ENCODE measurements at regions not wholly inside any gene's neighbourhood (a gene's known extent, or its start where the extent isn't known, plus 50 kb on each side); places are given as distances from the start of the nearest gene placed in this dataset.
A peak's percentile ranks its signal among the peaks of the same experiment; 100 is the strongest.
"Not testable (repeated sequence)": the region's sequence is repeated elsewhere in the genome, so short reads cannot be mapped to it uniquely, and the experiment has no call there.

DNA sequence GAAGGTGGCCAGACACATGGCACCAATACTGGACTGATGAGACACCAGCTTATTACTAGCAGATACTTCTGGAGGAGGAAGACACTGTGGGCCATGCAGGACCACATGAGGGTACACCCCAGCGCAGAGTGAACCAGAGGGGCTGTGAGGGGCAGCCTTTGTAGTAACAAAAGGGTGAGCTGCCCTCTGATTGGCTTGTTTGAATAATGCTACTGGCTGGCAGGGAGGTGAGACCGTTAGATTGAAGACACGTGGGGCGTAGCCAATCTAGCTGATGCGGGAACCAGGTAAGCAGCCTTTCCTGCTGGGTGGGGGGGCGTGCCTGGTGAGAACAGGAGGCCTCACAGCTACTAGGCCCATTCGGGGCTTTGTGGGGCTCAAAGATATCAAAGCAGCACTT lies 102.8 kb upstream of the SEC14L1 start:
- no peak for DNase-seq (ENCODE audit: low spot score)

DNA sequence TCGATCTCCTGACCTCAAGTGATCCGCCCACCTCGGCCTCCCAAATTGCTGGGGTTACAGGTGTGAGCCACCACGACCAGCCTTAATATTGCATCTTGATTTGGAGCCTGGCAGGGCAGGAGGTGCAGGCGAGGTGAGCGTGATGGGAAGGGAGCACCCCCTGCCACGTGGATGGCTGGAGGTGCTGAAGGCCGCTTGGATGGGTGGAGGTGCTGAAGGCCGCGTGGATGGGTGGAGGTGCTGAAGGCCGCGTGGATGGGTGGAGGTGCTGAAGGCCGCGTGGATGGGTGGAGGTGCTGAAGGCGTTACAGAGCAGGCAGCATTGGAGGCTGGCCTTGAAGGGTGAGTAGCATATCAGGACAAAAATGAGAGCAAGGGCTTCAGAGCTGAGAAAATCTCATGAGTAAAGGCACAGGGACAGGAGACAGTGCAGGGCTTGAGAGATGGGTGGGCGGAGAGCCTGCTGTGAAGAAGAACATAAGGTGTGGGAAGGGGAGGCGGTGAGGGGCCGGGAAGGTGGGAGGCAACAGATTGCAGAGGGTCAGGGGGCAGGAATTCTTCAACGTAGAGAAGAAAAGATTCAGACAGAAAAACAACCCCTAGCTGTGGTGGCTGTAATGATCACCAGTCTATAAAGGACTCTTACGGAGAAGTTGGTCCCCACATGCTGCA lies 101.7 kb upstream of the SEC14L1 start:
- DNase-seq (ENCODE audit: low spot score) = no peak

DNA sequence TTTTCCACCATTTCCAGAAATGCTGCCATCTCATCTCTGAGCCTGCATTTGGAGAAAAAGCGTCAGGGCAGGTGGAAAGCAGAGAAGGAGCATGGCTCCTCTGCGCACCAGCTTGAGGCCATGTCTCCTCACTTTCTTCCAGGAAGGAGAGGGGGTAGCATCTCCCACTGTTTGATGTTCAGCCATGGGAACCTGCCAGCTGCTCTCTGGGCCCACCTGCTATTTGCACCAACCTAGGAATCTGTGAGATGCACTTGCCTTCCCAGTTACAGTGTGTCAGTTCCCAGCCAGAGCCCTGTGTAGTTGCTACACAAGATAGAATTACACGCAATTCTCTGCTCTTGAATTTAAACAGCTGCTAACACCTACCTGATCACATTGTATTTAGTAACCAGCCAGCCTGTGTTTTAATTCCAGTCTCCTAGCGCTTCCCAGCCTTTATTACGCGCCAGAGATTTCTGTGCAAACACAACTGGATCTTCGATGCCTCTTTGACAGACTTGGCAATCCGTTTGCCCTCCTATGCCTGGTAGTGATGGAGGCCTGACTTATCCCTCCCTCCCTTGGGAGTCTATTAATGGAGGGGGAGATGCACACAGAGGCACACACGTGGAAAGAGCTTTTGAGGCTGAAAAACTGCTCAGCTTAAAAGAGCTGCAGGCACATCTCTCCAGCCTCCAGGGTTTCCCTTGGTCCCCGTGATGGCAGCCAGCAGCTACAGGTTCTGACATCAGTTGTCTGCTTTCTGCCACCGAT lies 98.1 kb upstream of the SEC14L1 start:
- DNase-seq (ENCODE audit: low spot score) = no peak

DNA sequence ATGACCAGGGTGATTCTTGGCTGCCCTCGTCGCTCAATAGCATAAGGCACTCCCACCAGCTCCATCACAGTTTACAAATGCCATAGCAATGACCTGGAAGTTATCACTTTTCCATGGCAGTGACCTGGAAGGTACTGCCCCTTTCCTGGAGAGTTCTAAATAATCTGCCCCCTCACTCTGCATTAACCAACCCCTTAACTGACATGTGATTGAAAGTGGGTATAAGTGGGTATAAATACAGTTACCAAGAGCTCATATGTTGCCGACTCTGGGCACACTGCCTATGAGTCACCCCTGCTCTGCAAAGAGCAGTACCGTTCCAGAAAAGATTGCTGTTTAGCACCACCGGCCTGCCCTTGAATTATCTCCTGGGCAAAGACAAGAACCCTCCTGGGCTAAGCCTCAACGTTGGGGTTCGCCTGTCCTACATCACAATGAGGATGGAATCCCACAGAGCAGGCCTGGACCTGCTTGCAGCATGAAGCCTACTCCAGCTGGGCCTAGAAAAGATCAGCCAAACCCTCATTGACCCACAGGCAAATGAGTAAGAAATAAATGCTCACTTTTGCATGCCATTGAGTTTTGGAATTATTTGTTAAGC lies 95.2 kb upstream of the SEC14L1 start:
- peak; percentile 47 for DNase-seq (ENCODE audit: low spot score)

DNA sequence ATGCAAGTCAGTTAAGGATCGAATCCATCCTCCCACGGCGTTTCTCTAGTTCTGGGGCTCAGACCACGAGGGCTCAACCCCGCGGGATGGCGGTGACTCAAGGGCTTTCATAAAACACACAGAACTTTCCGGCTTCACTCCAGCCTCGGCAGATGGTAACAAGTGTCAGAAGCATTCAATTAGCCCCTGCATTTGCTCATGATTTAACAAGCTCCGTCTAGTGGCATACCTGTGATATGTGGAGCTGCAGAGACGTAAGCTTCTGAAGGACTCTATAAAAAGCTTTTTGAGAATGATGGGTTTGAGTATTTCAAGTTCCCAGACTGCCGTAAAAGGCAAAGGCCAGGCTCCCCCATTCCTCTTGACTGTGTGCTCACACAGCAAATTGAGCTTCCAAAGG lies 91.3 kb upstream of the SEC14L1 start:
- DNase-seq (ENCODE audit: low spot score) = no peak

DNA sequence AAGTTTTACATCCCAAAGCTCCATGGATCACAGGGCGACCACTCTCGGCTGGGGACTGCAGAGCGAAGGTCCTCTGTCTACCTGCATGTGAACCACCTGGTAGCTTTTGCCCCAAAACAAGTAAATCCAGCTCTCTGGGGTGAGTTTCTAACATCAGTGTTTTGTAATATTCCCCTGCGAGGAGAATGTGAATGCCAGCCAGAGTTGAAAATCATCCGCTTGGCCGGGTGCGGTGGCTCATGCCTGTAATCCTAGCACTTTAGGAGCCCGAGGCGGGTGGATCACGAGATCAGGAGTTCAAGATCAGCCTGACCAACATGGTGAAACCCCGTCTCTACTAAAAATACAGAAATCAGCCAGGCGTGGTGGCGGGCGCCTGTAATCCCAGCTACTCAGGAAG lies 89.9 kb upstream of the SEC14L1 start:
- not testable (repeated sequence) for DNase-seq (ENCODE audit: low spot score)

DNA sequence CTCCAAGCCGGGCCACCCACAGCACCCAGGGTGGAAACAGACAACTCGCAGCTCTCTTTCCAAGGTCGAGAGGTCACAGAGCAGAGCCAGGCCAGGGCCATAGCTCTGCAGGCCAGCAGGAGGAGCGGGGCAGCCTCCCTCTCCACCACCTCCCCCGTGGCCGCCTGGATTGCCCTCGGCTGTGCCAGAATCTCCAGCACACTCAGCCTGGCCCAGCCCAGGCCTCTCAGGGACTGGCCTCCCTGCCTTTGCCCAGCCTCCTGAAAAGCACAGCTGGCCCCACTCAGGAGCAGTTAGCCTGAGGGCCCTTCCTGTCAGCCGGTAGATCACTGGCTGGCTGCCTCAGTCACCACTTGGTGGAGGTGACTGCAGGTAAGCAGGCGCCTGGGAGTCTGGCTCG lies 85.8 kb upstream of the SEC14L1 start:
- DNase-seq (ENCODE audit: low spot score) = no peak

DNA sequence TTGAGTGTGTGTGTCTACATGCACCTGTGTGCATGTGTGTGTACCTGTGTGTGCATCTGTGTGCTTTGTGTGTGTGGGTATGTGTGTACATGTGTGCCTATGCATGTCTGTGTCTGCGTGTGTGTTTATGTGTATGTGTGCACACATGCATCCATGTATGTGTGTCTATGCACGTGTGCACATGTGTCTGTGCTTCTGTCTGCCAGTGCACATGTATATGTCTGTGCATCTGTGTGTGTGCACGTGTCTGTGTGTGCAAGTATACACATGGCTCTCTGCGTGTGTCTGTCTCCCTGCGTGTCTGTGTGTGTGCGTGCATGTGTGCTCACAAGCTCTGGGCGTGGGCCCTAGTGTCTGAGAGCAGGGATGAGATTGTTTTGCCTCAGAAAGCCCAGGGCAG lies 85.3 kb upstream of the SEC14L1 start:
- DNase-seq (ENCODE audit: low spot score) = no peak

DNA sequence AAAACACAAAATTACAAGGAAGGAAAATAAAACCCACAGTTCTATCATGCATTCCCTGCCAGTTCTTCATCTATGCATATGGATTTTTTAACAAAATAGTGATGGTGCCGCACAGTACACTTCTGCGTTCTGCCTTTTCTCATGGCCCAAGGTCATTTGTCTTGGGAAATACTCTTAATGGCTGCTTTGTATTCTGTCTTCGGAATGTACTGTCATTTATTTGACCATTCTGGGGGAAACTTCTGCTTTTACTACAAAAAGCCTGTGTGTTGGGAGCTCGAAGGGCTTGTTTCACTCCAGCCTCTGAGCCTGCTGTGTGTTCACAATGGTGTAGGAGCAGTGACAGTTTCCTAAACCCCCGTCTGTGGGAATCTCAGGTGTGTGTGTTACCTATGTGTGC lies 82.8 kb upstream of the SEC14L1 start:
- DNase-seq (ENCODE audit: low spot score) = no peak

DNA sequence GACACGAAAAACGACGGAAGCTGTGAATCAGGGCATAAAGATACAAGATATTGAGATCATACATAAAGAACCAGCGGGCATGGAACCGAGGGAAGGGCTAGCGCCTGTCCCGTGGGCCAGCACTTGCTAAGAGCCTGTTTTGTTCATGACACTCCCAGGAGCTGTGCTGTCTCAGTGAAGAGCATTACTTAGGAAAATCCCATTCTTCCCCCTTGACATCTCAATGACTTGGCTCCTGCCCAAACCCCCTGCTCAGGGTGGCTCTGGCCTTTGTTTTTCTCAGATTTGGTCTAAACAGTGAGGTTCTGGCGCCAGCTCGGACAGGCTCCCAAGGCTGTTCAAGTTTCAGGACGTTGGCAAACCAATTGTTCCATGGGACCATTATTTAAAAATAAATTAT lies 79.1 kb upstream of the SEC14L1 start:
- DNase-seq (ENCODE audit: low spot score) = no peak

DNA sequence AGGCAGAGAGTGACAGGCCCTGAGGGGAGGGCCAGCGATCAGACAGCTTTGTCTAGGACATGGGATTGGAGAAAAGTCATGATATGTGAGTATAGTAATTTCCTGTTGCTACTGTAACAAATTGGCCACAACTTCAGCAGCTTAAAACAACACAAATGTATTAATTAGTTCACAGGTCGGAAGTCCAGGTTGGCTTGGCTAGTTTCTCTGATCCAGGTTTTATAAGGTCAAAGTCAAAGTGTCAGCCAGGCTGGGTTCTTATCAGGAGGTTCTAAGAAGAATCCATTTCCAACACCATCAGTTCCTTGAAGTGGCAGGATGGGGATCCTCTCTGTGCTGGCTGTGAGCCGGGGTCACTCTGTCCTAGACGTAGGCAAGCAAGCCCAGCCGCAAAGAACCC lies 76.2 kb upstream of the SEC14L1 start:
- no peak for DNase-seq (ENCODE audit: low spot score)

DNA sequence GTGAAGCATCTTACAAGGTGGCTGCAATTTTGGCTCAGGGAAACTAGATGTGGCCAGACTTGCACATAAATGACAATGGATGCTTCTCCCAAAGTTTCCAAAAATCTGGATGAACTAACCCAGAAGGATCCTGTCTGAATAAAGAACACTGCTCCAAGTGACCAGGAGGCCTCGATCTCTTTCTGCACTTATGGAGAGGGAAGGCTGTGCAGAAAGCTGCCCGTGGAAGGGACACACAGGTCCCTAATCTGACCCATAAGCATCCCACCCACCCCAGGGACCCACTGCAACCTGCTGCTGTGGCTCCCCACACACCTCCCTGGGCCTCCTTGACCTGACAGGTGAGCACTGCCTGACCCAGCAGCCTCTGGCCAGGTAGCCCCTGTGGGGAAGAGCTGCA lies 74.6 kb upstream of the SEC14L1 start:
- DNase-seq (ENCODE audit: low spot score) = no peak

DNA sequence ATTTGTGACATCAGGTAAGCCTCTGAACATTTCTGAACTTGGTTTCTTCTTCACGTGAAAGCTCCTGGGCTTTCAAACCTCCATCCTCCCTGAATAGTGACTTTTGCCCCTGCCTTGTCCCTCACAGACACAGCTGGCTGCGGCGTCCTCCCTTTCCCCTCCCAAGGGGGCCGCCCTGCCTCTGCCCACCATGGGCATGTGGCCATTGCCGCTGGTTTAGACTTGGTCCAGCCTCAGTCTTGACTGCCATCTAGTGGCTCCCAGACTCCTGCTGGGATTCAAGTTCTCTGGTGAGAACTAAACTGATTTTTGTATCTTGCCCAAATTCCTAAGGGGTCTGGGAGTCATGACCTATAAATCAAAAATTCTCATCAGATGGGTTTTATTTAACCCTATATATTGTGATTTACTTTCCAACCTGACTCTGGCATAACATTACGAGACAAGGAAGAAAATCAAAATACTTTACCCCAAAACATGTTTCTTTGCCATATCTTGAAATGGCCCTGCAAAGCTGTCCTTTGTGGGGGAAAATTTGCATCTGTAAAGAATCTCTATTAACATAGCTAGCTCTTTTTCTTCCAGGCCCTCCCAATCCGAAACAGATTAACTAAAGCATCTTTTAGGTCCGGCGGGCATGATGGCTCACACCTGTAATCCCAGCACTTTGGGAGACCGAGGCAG lies 73.9 kb upstream of the SEC14L1 start:
- DNase-seq (ENCODE audit: low spot score) = peak; percentile 85

DNA sequence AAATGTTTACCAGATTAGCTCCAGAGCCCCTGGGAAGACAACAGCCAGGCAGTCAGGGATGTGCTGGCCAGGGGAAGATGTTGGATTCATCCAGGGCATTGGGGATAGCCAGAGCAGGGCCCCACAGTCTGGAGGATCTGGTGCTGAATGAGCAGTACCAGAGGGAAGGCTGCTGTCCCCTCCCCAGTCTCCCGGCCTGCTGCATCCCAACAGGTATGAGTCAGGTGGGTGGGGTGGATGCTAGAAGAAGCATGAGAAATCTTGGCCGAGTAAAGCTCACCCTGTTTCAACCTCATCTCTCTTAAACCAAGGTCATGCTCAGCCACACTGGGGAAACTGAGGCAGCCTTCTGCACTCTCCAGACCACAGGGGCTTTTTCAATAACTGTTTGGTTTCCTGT lies 71.9 kb upstream of the SEC14L1 start:
- DNase-seq (ENCODE audit: low spot score) = no peak

DNA sequence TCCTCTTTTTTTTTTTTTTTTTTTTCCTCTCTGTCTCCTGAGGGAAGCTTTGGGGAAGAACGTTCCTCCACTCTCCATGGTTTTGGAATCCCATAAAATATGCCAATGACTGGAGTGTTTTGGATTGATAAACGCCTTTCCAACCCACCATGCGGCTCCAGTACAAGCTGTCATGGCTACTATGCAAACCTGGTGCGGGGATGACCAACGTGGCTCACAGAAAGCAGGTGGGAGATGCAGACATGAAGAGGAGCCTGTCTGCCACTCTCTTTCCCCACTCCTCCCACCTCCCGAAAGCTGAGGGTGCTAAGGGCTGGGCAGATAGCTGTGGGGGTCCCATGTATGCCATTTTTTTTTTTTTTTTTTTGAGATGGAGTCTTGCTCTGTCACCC lies 69.9 kb upstream of the SEC14L1 start:
- no peak for DNase-seq (ENCODE audit: low spot score)

DNA sequence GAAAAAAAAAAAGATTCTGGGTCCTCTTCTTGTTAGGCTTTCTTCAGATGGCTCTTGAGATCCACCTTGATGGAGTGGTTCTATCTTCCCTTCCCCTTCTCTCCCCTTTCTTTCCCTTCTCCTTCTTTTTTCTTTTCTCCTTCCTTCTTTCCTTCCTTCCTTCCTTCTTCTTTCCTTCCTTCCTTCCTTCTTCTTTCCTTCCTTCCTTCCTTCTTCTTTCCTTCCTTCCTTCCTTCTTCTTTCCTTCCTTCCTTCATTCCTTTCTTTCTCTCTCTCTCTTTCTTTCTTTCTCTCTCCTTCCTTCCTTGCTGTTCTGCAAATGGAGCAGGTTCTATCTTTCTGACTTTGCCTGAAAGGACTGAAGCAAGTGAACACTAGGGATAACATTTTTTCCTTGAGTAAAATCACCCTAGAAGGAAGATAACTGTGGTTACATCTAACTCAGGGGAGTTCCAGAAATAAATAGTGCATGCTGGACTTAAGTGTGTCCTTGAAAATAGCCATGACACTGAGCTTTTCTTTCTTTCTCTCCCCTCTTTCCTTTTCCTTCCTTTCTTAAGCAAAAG lies 68.8 kb upstream of the SEC14L1 start:
- no peak for DNase-seq (ENCODE audit: low spot score)

DNA sequence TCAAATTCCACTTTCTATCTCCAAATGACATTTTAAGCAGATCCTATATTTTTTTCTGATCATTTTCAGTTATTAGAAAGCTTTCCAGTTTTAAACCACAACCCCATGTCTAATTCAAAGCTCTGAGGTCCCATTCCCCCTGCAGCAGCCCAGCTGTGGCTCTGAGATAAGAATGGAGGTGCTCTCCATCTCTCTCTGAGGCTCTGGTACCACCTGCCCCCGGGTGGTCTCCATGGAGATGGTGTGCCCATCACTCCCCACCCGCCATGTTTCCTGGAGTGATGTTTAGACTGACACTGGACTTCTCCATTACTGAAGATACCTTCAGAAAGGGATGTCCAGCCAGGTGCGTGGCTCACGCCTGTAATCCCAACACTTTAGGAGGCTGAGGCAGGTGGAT lies 68.1 kb upstream of the SEC14L1 start:
- no peak for DNase-seq (ENCODE audit: low spot score)

DNA sequence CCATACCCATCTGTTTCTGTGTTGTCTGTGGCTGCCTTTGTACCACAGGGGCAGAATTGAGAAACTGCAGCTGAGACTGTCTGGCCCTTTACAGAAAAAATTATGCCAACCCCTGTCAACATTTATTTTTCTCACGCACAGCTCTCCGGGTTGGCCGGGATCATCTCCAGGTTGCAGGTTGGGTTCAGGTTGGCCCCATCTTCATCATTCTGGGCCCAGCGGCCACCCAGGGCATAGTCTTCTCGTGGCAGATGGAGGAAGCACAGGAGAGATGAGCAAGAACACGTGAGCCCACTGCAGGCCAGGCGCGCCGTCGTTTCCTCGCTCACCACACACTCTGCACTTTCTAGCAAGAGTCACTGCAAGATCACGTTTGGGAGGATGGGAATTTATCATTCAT lies 66.1 kb upstream of the SEC14L1 start:
- no peak for DNase-seq (ENCODE audit: low spot score)

DNA sequence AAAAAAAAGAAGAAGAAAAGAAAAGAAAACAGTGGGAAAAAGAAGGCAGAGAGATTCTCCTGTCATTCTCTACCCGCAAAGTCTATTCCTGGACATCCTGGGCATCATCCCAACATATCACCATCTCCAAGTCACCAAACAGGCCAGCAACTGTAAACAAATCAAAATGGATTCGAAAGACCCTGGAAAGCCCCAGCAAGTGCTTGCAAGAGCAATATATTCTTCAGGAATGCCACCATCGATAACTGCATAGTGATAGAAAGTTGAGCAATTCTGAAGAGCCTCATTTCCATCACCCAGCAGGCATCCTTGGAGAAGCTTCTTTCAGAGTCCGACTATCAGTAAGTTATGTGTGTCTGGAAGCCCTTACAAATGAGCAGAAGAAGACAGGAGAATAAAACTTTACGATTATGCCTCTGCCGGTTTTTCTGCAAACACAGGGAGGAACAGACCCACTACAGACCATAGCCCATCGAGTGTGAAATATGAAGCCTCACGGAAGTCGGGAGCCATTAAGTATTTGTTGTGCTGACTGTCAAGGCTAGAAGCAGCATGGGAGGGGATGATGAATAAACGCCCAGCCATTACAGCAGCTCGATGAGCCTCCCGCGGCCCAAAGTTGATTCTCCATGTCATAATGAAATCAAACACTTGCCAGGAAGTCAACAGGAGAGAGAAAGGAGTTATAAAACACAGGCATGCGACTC lies 64.5 kb upstream of the SEC14L1 start:
- no peak for DNase-seq (ENCODE audit: low spot score)

DNA sequence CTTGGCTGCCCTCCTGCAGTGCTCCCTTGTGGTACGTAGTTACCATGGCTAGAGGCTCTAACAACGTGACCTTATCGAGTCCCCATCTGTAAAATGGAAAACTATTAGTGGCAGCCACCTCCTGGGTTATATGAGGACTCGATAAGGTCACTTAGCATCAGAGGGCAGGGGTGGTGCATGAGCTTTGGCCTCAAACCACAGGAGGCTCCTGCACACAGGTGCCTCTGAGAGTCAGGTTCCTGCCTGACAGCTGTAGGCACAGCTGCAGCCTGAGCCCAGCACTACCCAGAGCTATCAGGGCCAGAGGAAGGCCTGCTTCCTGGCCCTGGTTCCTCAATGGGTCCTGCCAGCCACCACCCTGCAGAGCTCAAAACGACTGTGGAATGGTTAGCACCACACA lies 57.2 kb upstream of the SEC14L1 start:
- DNase-seq (ENCODE audit: low spot score) = no peak

DNA sequence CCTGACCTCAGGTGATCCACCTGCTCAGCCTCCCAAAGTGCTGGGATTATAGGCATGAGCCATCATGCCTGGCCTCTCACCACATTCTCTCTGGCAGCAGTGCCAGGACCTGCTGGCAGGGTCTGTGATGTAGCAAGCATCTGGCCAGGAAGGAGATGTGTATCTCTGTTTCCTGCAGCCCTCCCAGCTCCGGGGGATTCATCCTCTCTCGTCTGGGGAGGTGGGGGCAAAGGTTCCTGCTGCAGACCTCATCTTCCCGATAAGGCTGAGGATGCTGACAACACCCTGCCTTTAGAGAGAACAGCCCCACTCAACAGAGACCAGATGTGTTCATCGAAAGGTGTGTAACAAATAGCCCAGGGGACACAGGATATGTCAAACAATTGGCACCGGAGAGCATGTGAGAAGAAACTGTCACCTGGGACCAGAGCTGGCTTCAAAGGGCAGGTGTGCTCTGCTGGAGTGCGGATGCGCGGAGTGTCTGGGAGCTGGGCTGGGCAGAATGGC lies 54.8 kb upstream of the SEC14L1 start:
- DNase-seq (ENCODE audit: low spot score) = no peak

All from AG20443 (cell line).